Left ventricle myocardium superior (tissue), 1 donor: ENCODE measurements at regions not wholly inside any gene's neighbourhood (a gene's known extent, or its start where the extent isn't known, plus 50 kb on each side); places are given as distances from the start of the nearest gene placed in this dataset.

Source experiments
- ATAC-seq: fragments of 200-7000 bp; cut with Tn5 transposase; one replicate; pipeline ENCODE4 v1.9.1; 2020; ENCODE audit warnings: mild to moderate bottlenecking, moderate library complexity
- DNase-seq: peaks from one replicate; pipeline ENCODE4 v3.0.0-alpha.2; 2020
- intact Hi-C: fragments of 100-400 bp; cut with micrococcal nuclease; formaldehyde crosslinking; loops from one replicate; pipeline ENCODE4 v1.11.0; 2022
- donor health status: DM: no; HTN: yes; CAD: no; lungs with severe emphysema.

DNA sequence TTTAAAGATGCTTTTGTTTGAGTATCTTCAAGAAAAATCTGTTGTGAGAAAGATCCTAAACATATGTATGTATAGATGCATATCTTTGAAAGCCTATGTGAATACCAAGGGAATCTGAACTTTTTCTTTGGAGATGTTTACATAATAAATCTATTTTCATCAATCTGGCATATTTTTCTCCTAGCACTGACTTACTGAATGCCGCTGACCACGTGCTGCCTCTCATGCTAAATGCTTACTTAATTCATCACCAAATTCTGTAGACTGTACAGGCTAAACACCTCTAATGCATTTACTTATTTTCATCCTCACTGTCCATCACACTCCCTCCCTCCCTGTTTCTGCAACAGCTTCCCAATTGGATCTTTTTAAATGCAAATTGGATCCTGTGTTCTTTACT is 566.2 kb upstream of the WWC1 start:
- ATAC-seq (no peak), DNase-seq (no peak)
- intact Hi-C loops, result loop anchor here (10.0 kb wide), 1 partner anchor 300 kb away; no protein-coding TSS in a partner anchor

DNA sequence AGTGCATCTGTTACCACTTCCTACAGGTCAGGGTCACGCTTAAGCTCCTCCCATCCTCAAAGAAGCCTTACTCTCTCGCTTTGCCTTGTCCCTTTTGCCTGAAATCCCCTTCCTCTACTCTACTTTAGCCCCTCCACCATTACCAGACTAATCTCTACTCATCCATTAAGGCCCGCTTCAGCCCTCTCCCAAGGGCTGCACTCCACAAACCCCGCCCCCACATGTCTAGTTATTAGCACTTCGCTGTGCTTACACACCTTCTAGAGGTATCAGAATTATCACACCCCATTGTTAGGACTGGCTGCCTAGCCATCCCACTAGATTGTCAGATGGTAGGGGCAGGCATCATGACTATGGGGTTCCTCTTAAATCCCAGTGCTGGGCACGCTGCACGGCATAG is 565.7 kb upstream of the WWC1 start:
- no peak for ATAC-seq
- DNase-seq, result no peak
- intact Hi-C loops, result loop anchor here (10.0 kb wide), 1 partner anchor 299 kb away; no protein-coding TSS in a partner anchor

DNA sequence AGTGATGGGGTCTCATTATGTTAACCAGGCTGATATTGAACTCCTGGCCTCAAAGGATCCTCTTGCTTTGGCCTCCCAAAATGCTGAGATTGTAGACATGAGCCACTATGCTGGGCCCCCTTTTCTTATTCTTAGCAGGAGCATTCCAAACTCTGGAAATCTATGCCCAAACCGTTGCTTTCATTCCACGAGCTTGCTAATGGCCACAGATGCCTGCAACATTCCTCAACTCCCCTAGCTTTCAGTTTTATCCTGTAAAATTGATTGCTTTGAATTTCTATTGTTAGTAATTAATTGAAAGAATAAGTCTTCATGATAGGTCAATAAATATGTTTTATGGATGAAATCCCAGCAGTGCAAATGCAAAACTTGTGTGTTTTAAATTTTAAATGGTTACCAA is 564.8 kb upstream of the WWC1 start:
- no peak for ATAC-seq
- no peak for DNase-seq
- intact Hi-C loops, result loop anchor here (10.0 kb wide), 1 partner anchor 298 kb away; no protein-coding TSS in a partner anchor

DNA sequence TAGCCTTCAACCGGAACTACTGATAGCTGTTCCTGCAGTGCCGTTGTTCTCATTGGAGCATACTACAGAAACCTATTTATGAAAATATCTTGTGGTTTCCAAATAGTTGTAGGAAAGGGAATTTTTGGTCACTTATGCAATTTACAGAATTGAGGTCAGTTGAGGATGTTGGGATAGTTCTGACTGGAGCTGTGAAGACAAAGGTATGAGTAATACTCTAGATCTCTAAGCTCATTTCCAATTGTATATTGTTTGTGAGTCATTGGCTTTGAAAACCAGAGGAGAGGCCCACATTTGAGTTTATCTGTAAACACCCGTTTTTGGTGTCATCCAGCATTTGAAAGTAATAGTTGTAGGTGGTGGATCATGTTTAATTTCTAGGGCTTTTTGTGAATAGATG is 561.3 kb upstream of the WWC1 start:
- no peak for ATAC-seq
- DNase-seq, result no peak
- intact Hi-C loops, result no loop called here

DNA sequence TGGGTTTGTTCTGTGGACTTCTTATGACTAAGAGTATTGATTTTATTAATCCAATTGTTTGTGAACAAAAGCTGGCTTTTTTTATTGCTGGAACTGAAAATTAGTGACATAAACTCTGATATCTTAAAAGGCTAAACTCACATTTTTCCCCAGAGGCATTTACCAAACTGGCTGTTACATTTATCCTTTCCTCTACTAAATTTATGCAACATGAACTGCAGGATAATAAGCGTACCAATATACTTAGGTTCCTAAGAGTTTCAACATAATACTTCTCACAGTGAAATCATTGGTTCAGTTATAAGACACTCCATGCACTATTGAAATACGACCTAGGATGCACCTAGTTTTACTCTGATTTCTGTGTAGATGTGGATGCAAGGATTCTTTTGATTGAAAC is 560.8 kb upstream of the WWC1 start:
- intact Hi-C loops, result no loop called here
- DNase-seq, result no peak
- ATAC-seq, result no peak

DNA sequence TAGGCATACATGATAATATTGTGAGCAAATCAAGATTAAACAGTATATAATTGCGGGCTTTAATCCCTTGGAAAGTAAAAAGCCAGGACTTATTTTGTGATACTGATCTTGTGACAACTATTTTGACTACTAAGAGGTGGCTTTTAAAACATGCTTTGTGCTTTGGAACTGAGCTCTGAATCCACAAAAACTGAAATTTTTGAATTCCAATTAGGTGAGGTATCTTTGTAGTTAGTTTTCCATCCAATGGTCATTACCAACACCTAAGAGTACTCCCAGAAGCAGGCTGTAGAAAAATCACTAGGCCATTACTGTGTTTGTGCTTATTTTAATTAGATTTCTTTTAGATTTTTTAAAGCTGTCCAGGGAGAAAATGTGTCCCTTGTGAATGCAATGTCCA is 559.5 kb upstream of the WWC1 start:
- no peak for ATAC-seq
- intact Hi-C loops, result no loop called here

DNA sequence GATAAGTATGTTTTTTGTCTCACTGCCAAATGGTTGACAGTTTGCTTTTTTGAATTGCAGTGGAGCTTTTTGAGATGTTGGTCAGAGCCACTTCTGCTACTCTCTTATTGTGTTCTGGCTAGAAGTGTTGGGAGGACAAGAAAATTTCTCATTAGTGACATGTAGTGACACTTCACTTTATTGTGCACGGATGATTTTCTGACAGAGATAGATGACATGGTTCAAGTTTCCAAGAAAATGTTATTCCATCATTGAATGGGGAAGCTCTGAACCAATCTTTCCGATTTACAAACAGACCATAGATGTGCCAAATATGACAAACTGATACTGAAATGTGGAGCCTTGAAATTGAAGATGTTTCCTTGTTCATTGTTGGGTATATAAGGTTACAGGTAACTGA is 558.9 kb upstream of the WWC1 start:
- DNase-seq (no peak), ATAC-seq (no peak)
- intact Hi-C loops, result no loop called here

More for the DNA sequence above, 559.5 kb upstream of the WWC1 start:
- DNase-seq, result no peak

DNA sequence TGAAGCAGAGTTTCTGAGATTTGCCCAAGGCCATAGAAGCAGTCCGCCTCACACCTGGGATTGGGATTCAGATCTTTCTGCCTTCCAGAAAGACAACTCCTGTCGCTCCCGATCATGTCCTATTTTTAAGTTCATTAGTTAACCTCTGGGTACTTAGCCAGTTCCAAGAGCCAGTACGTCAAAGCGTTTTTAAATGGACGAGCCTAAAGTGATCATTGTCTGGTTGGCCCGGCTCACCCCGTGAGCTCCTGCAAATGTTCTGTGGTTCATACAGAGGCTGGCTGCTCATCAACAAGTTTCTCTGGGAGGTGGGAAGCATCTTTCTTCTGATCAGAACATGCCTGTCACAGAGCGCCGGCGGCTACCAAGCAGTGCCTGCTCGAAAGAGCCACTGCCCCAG is 554.5 kb upstream of the WWC1 start:
- ATAC-seq, result peak; percentile 65

GRCh38 chr5:167743695-167744464 is 547.6 kb upstream of the WWC1 start:
- intact Hi-C loops, result no loop called here
- DNase-seq (no peak), ATAC-seq (no peak)

More for the DNA sequence above, 554.5 kb upstream of the WWC1 start:
- DNase-seq, result no peak
- intact Hi-C loops, result no loop called here

GRCh38 chr5:167745868-167746267 is 545.6 kb upstream of the WWC1 start:
- DNase-seq (no peak), ATAC-seq (no peak)
- intact Hi-C loops, result no loop called here

- DNase-seq (no peak), ATAC-seq (no peak)
- intact Hi-C loops, result no loop called here
Measured at GRCh38 chr5:167750586-167750985, 540.9 kb upstream of the WWC1 start.

GRCh38 chr5:167752936-167753335 is 538.5 kb upstream of the WWC1 start:
- ATAC-seq (no peak), DNase-seq (no peak)
- intact Hi-C loops, result no loop called here

- no peak for ATAC-seq
- intact Hi-C loops, result no loop called here
Measured at GRCh38 chr5:167753725-167754490, 537.5 kb upstream of the WWC1 start.

GRCh38 chr5:167754501-167755021 is 536.9 kb upstream of the WWC1 start:
- intact Hi-C loops, result no loop called here
- ATAC-seq (no peak), DNase-seq (no peak)

More at GRCh38 chr5:167753725-167754490, 537.5 kb upstream of the WWC1 start:
- no peak for DNase-seq

GRCh38 chr5:167755420-167755819 is 536.0 kb upstream of the WWC1 start:
- ATAC-seq (no peak), DNase-seq (no peak)
- intact Hi-C loops, result no loop called here

DNA sequence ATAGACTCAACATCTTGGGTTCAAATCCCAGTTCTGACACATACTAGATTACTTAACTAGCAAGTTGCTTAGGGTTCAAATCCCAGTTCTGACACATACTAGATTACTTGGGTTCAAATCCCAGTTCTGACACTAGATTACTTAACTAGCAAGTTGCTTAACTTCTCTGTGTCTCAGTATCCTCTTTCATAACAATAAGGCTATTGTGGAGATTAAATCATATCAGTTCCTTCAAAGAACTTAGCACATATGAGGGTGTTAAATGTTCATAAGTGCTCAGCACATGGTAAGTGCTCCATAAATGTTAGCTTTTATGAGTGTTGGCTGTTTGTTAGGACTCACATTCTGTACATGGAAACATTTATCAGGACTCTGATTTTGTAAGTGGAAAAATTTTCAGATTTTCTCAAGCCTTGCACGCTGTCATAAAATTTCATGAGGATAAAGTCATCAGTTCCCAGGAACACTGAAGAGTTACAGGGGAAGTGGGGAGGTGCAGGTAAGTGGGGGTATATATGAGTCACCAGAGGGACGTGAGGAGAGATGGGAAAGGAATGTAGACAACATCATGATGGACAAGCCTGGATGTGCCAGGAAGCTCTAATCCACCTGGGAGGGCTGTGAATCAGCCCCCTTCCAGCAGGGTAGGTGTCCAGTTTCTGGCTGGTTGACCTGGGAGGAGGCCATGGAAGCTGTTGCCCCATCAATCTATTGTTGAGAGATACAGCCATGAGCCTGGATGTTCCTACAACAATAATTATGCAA is 532.2 kb upstream of the WWC1 start:
- no peak for ATAC-seq
- DNase-seq, result no peak
- intact Hi-C loops, result no loop called here

DNA sequence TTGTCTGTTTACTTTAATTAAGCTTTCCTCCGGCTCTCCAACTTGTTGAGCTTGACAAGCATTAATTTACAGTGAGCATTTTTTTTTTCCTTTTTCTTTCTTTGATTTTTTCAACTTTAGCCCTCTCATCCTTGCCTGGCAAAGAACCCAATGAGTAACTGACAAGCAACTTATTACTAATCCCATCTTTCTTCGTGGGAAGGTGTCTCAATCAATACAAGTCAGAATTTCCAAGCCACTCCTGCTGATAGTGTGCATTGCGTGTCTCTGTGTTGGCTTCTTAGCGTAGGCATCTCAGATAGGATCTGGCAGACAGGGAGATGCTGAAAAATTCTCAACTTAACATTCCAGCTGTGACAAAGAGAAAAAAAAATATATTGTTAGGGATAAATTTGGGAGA is 527.7 kb upstream of the WWC1 start:
- no peak for DNase-seq
- intact Hi-C loops, result no loop called here
- no peak for ATAC-seq

DNA sequence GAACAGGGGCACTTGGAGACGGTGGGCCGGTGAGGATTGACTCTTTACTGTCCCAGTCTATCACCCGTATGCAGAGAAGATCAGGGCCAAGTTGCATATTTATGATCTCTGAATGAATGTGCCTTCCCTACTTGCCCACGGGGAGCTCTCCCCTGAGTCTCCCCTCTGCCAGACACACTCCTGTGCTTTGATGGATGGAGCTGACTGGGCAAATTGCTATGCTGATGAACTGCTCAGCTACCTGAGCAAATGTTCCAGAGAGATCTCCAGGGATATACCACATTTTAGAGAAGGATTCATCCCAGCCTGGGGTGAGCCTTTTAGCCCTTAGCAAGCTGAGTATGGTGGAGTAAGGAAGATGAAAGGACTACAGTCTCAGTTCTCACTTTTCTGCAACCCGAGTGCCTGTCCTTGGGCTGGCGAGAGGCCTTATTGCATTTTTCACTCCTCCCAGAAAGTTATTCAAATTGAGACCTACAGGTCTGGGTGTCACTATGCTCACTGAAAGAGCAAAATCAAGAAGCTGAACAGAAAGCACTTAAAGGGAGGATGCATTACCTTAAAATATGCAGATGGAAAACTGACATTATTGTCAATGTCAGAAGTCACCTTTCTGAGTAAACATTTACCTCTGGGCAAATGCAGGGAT is 526.7 kb upstream of the WWC1 start:
- no peak for DNase-seq
- no peak for ATAC-seq
- intact Hi-C loops, result no loop called here

DNA sequence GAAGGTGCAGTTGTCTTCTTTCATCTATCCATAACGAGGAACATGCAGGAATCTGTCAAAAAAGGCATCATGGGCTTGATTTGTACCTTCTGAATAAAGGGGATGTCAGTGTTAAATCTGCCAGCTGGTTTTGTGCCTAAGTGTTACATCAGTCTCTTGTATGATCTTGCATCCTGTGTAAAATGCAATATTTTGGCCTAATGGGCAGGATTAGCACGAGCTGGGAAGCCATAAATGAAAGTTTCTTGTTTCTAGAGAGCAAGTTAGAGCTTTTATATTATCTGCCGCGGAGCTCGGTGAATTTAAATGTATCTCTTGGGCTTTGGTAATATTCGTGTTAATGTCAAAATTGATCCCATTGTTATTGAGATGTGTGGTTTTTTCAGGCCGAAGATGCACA is 526.1 kb upstream of the WWC1 start:
- ATAC-seq, result no peak
- intact Hi-C loops, result no loop called here
- DNase-seq, result no peak
